HEK293T (cell line): ENCODE measurements at regions not wholly inside any gene's neighbourhood (a gene's known extent, or its start where the extent isn't known, plus 50 kb on each side); places are given as distances from the start of the nearest gene placed in this dataset.

Experiments
- CTCF ChIA-PET: fragments of 350-600 bp; formaldehyde crosslinking; extraction: SDS; loops from one replicate; lab custom pipeline; 2021; ENCODE audit warnings: antibody characterized with exemption, inconsistent platforms; lab: Yijun Ruan, JAX
- POLR2A ChIA-PET: fragments of 350-600 bp; formaldehyde crosslinking; extraction: SDS; loops from one replicate; lab custom pipeline; 2020; ENCODE audit warnings: antibody characterized with exemption, inconsistent platforms; lab: Yijun Ruan, JAX
- DNase-seq: peaks from one replicate; pipeline ENCODE4 v3.0.0; 2012; ENCODE audit warnings: mixed read lengths; ENCODE audit errors: extremely low spot score
- ARNT ChIP-seq: fragments of 450-650 bp; IDR thresholded peaks from 2 replicates; pipeline ENCODE4 v1.6.1; 2017; ENCODE audit warnings: mild to moderate bottlenecking
- BHLHE40 ChIP-seq: fragments of 450-650 bp; IDR thresholded peaks from 2 replicates; pipeline ENCODE4 v1.6.1; 2016; ENCODE audit warnings: mild to moderate bottlenecking, moderate library complexity, borderline replicate concordance
- CTBP1 ChIP-seq: fragments of 450-650 bp; IDR thresholded peaks from 2 replicates; pipeline ENCODE4 v1.6.1; 2016; ENCODE audit warnings: borderline replicate concordance
- ELF4 ChIP-seq: fragments of 450-650 bp; IDR thresholded peaks from 2 replicates; pipeline ENCODE4 v1.6.1; 2017; ENCODE audit warnings: antibody characterized with exemption
- FOXA1 ChIP-seq: fragments of 450-650 bp; IDR thresholded peaks from 2 replicates; pipeline ENCODE4 v1.6.1; 2016; ENCODE audit warnings: mild to moderate bottlenecking
- FOXK2 ChIP-seq: fragments of 450-650 bp; IDR thresholded peaks from 2 replicates; pipeline ENCODE4 v1.6.1; 2016; ENCODE audit warnings: mild to moderate bottlenecking
- FOXM1 ChIP-seq: fragments of 450-650 bp; IDR thresholded peaks from 2 replicates; pipeline ENCODE4 v1.6.1; 2017; ENCODE audit warnings: mild to moderate bottlenecking, borderline replicate concordance
- HDGF ChIP-seq: fragments of 450-650 bp; IDR thresholded peaks from 2 replicates; pipeline ENCODE4 v1.6.1; 2017; ENCODE audit warnings: antibody characterized with exemption, borderline replicate concordance
- L3MBTL2 ChIP-seq: fragments of 450-650 bp; conservative IDR thresholded peaks from 2 replicates; pipeline ENCODE4 v1.6.1; 2016; ENCODE audit warnings: mild to moderate bottlenecking
- LEF1 ChIP-seq: fragments of 450-650 bp; IDR thresholded peaks from 2 replicates; pipeline ENCODE4 v1.6.1; 2017; ENCODE audit warnings: mild to moderate bottlenecking, borderline replicate concordance
- NFRKB ChIP-seq: fragments of 450-650 bp; IDR thresholded peaks from 2 replicates; pipeline ENCODE4 v1.6.1; 2016; ENCODE audit warnings: mild to moderate bottlenecking, moderate library complexity
- PKNOX1 ChIP-seq: fragments of 450-650 bp; IDR thresholded peaks from 2 replicates; pipeline ENCODE4 v1.6.1; 2016
- SP1 ChIP-seq: fragments of 450-650 bp; IDR thresholded peaks from 2 replicates; pipeline ENCODE4 v1.6.1; 2017
- SUZ12 ChIP-seq: fragments of 450-650 bp; IDR thresholded peaks from 2 replicates; pipeline ENCODE4 v1.6.1; 2016; ENCODE audit warnings: mild to moderate bottlenecking
- TARDBP ChIP-seq: fragments of 450-650 bp; IDR thresholded peaks from 2 replicates; pipeline ENCODE4 v1.6.1; 2016
- ZNF384 ChIP-seq: fragments of 450-650 bp; IDR thresholded peaks from 2 replicates; pipeline ENCODE4 v1.6.1; 2016

GRCh38 chr5:158531860-158532259 lies 567.9 kb downstream of the EBF1 start:
- TF ChIP-seq FOXA1 (no peak), FOXK2 (no peak), ARNT (no peak), HDGF (no peak), ZNF384 (no peak), SUZ12 (no peak), PKNOX1 (no peak), FOXM1 (no peak), NFRKB (no peak), LEF1 (no peak), SP1 (no peak), BHLHE40 (no peak), ELF4 (no peak), TARDBP (no peak), L3MBTL2 (no peak)
- ChIA-PET POLR2A (no interaction called here), CTCF (no interaction called here)
- DNase-seq, result no peak

GRCh38 chr5:158530115-158530514 lies 569.6 kb downstream of the EBF1 start:
- TF ChIP-seq ZNF384, result no peak
- no peak for TF ChIP-seq BHLHE40
- TF ChIP-seq SUZ12, result no peak
- no peak for TF ChIP-seq ARNT
- no peak for TF ChIP-seq NFRKB
- no peak for TF ChIP-seq L3MBTL2
- TF ChIP-seq TARDBP, result no peak
- TF ChIP-seq FOXM1, result no peak
- no peak for TF ChIP-seq CTBP1
- no peak for TF ChIP-seq SP1
- TF ChIP-seq HDGF, result no peak
- no peak for TF ChIP-seq ELF4
- no peak for TF ChIP-seq LEF1
- TF ChIP-seq PKNOX1, result no peak
- no peak for TF ChIP-seq FOXK2

GRCh38 chr5:158529454-158529853 lies 570.3 kb downstream of the EBF1 start:
- ChIA-PET POLR2A (no interaction called here), CTCF (no interaction called here)
- 0 out of 2 replicates have a peak, but pooled peaks have one; percentile 14 for TF ChIP-seq PKNOX1
- TF ChIP-seq BHLHE40, result no peak
- no peak for DNase-seq

More at GRCh38 chr5:158530115-158530514, 569.6 kb downstream of the EBF1 start:
- no peak for DNase-seq
- ChIA-PET CTCF (no interaction called here), POLR2A (no interaction called here)

GRCh38 chr5:158525663-158526062 lies 574.1 kb downstream of the EBF1 start:
- no peak for TF ChIP-seq FOXK2
- no peak for TF ChIP-seq ELF4
- ChIA-PET POLR2A (no interaction called here), CTCF (no interaction called here)
- DNase-seq, result no peak

DNA sequence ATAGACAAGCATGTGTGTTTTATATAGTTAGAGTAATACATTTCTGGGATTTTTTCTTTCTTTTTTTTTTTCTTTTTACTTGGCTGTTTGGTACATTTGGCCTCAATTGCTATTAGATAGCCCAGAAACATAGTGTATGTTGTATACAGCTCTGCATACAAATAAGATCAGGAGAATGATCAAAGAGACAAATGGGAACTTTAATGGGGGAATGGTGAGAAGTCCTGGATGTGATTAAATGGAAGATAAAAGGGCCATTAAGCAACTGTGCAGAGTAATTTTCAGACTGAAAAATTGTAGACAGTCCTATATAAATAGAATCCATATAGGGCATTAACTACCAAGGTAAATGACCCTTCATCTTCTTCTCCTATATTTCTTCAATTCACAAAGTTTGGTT lies 575.6 kb downstream of the EBF1 start:
- TF ChIP-seq L3MBTL2 (no peak), FOXA1 (no peak), ZNF384 (no peak), SUZ12 (no peak), NFRKB (no peak)
- ChIA-PET POLR2A (no interaction called here), CTCF (interaction anchor here (0.7 kb wide), 1 partner anchor 1178 kb away, joined by 3 read pairs; no protein-coding TSS in a partner anchor)
- no peak for DNase-seq

DNA sequence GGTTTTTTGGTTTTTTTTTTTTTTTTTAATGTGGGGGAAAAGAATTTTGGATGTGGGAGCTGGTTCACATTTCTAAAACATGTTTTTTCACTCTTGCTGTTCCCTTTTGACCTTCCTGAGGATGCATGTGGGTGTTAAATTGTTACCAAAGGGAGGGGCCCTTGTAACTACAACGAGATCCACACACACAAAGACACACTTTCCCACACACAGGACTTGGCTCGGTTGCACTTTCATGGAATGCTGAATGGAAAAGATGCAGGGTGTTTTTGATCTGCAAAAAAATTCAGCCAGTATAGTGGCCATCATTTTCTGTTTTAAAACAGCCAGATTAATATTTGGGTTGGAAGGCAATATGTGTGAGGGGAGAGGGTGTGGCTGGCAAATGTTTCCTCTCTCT lies 576.9 kb downstream of the EBF1 start:
- TF ChIP-seq ELF4, result no peak
- TF ChIP-seq FOXK2, result no peak
- TF ChIP-seq FOXM1, result no peak
- TF ChIP-seq NFRKB, result no peak
- TF ChIP-seq LEF1, result no peak
- TF ChIP-seq ZNF384, result no peak
- TF ChIP-seq BHLHE40, result no peak
- TF ChIP-seq TARDBP, result no peak
- no peak for TF ChIP-seq FOXA1
- no peak for TF ChIP-seq ARNT
- TF ChIP-seq L3MBTL2, result no peak
- TF ChIP-seq PKNOX1, result no peak
- TF ChIP-seq SP1, result no peak
- no peak for TF ChIP-seq CTBP1
- no peak for TF ChIP-seq HDGF
- CTCF ChIA-PET, result no interaction called here
- POLR2A ChIA-PET, result no interaction called here
- no peak for DNase-seq

DNA sequence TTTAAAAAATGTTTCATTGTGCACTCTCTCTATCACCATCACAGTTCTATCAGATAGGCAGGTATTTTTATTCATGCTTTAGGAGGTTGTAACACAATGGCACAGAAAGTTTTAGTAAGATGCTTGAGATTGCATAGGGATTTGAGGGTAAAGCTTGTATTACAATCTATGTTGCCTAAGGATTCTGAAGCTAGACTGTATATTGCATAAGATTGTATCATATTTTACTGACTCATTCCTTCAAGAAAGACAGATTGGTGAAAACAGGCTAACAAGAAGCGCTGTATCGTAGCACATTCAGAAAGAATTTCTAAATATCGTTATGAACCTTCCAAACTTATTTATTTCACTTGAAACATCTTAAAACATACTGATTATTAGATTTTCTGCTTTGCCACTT lies 577.7 kb downstream of the EBF1 start:
- TF ChIP-seq ARNT (no peak), FOXK2 (no peak)
- DNase-seq, result no peak
- ChIA-PET POLR2A (no interaction called here), CTCF (interaction anchor here (0.5 kb wide), 1 partner anchor 155 kb away, joined by 3 read pairs; no protein-coding TSS in a partner anchor)
